Daoy (cell line): ENCODE measurements at regions not wholly inside any gene's neighbourhood (a gene's known extent, or its start where the extent isn't known, plus 50 kb on each side); places are given as distances from the start of the nearest gene placed in this dataset.

Experiments used
- DNase-seq: peaks from one replicate; pipeline ENCODE4 v3.0.0-alpha.2; 2015; ENCODE audit warnings: low read depth

- no peak for DNase-seq
Observed at GRCh38 chr12:84603484-84604248, 308.9 kb downstream of the SLC6A15 start.

DNA sequence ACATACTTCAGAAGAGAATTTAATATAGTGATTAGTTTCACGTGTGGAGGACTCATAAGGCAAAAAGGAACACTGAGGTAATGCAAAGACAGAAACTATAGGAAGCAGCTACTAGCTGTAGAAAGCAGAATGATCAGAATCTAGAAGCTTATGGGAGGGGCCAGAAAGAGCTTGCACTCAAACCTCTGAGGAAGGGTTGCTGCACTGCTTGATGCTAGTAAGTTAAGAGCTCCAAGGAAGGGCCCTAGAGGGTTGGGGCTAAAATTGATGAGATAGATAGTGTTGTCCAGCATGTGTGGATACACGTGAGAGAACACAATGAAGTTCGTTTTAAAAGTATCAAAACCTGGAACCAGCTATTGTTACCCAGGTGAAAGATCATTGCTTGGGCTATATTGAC is 311.1 kb downstream of the SLC6A15 start:
- no peak for DNase-seq

DNA sequence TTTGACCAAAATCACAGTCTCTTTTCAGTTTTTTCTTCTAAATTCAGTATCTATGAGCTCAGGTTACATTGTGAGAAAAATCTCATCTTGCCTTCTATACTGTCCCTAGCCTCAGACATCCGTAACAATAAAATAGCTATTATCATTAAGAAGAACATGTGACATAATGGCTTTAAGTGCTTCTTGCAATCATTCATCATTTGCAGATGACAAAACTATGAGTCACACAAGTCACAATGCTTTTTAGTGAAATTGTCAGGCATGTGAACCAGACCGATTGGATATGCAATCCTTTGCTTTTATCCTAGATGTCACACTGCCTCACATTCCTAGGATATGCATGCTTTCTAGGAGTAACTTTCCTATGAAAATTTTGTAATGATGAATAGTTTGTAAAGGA is 313.1 kb downstream of the SLC6A15 start:
- peak; percentile 13 for DNase-seq

- DNase-seq: no peak
Observed at GRCh38 chr12:84596266-84596665, 316.3 kb downstream of the SLC6A15 start.

- no peak for DNase-seq
Observed at GRCh38 chr12:84594157-84594556, 318.4 kb downstream of the SLC6A15 start.

DNA sequence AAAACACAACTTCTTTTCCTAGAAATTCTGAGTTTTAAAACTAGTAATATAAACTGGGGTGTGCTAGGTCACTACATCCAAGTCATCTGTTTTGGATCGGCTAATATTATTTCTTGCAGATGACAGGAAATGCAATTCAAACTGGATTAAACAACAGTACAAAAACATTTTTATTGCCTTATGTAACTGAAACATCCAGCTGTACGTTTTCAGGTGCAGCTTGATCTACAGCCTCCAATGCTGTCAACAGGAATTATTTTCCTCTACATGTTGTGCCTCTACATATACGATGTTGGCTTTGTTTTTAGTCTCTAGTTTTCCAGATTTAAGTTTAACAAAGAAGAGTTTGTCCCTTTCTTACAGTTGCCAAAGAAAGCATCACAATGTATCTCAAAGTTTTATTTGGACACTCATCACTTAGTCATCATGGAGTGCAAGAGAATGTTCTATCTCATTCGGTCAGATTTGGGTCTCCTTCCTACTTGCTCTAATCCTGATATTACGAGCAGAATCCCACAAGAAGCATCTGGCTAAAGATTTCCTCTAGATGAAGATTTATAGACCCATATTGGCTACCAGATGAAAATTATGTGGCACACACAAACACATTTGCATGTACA is 326.7 kb downstream of the SLC6A15 start:
- DNase-seq: no peak

DNA sequence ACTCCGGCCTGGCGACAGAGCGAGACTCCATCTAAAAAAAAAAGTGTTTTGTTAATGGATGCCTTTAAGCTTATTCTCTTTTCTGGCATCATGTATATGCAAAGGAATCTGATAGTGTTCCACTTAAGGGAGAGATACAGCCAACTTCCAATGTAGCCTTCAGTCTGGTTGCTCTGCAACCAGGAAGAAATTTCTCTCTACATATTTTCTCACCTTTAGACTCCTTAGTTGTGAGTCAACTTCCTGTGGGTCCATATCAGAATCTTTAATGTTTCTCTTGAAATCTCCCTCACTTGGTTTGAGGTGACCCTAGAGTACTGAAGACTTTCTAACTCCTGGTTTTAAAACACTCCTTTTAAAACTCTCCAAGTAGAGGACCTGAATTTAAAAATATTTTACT is 340.4 kb downstream of the SLC6A15 start:
- no peak for DNase-seq

GRCh38 chr12:84562331-84562730 is 350.3 kb downstream of the SLC6A15 start:
- DNase-seq: no peak

DNA sequence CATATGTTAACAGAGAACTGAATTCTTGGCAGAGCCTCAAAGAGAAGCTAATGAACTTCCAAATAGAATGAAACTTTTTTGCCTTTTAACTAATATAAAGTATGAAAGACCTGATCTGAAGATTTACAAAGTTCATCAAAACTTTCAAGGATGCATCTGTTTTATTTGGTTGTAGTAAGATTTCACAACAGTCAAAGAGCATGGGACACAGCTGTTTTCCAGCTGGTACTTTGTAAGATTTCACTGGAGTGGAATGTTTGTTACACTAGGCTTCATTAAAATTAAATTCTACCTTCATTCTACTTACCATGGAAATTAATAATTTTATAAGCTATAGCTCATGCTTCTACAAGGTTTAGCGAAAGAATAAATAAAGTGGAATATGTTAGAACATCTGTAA is 351.2 kb downstream of the SLC6A15 start:
- DNase-seq: no peak

DNA sequence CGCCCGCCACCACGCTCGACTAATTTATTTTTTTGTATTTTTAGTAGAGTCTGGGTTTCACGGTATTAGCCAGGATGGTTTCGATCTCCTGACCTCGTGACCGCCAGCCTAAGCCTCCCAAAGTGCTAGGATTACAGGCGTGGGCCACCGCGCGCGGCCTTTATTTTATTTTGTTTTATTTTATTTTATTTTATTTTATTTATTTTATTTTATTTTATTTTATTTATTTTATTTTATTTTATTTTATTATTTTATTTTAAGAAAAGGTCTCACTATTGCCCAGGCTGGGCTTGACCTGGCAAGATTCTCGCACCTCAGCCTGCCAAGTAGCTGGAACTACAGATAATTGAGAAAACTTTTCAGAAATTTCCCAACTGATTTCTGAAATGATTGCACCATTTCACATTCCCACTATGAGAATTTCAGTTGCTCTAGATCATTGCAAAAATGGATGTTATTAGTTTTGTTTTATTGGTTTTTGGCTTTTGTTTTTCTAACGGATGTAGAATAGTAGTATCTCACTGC is 358.3 kb downstream of the SLC6A15 start:
- DNase-seq: no peak

DNA sequence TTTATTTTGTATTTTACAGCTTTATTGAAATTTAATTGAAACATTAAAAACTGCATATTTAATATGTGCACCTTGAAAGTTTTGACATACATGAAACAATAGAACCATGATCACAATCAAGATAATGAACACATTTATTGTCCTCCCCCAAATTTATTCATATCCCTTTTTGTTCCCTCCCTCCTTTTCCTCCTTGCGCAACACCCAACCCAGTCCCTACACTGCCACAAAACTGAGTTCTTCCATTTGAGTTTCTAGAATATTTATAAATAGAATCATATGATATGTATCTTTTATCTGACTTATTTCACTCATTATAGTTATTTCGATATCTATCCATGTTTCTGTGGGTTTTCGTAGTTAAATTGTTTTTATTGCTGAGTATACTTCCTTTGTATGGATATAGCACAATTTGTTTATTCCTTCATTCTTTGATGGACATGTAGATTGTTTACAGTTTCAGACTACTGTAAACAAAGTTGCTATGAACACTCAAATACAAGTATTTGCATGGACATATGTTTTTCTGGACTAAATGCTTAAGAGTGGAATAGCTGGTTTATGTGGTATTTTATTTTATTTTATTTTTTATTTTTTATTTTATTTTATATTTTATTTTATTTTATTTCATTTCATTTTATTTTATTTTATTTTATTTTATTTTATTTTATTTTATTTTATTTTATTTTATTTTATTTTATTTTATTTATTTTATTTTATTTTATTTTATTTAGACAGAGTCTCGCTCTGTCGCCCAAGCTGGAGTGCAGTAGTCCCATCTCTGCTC is 359.1 kb downstream of the SLC6A15 start:
- no peak for DNase-seq

DNA sequence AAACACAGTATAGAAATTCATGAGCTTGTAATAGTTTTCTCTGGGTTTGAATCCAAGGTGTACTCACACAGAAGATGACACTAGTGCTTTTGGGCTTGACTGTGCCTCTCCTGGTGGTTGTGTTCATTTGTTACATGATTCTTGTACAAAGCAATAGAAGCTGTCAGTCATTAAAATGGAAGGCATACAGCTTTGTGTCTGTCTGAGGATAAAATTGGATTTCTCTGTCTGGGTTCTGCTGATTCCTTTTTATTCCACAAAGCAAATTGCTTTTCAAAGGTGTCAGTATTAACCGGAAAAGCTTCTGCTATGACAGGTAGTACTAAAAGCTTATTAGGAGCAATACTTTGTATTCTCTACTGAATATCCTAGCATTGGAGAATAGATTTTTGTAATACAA is 361.2 kb downstream of the SLC6A15 start:
- no peak for DNase-seq

DNA sequence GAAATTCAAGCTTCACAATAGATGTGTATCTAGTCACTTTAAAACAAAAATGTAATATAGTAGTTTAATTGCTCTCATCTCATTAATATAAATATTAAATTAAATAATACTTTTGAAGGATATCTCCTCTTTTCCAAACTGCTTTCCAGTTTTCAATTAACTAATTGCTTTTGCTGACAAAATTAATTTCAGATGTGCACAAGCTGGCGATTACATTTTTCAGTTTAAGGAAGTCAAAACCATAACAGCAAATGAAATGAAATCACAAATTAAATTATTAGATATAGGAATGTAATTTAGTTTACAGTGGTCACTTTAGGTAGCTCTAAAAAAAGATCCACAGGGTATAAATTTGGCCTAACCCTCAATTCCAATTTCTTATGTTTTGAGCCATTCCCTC is 362.1 kb downstream of the SLC6A15 start:
- no peak for DNase-seq

GRCh38 chr12:84542289-84542688 is 370.3 kb downstream of the SLC6A15 start:
- no peak for DNase-seq

DNA sequence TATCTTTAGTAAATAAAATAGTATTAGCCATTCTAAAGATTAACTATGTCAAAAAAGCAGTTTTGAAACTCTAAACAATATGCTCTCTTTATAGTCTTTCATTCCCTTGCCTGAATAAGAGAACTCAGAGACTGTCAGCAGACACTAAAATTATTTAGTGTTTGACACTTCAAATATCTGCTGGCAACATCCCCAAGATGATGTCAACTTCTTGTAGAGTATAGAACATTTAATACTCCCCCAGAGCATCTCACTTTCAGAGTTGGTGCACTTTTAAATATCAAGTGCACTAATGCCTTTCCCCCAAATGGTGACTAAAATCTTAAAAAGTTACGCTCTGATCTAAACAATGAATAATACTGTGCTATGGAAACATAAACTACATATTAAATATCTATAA is 374.9 kb downstream of the SLC6A15 start:
- DNase-seq: no peak

DNA sequence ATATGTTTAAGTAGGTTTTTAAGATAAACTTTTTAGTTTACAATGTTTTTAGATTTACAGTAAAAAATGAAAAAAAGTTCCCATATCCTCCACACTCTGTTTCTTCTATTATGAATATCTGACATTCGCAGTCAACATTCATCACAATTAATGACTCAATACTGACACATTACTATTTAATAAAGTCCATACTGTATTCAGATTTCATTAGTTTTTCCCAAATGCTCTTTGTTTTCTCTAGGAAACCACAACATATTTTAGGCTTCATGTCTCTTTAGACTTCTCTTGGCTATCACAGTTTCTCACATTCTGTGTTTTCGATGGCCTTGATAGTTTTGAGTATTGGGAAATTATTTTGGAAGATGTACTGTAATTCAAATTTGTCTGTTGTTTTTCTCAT is 399.8 kb downstream of the SLC6A15 start:
- DNase-seq: no peak

- DNase-seq: no peak
Observed at GRCh38 chr12:84508851-84509260, 403.7 kb downstream of the SLC6A15 start.

DNA sequence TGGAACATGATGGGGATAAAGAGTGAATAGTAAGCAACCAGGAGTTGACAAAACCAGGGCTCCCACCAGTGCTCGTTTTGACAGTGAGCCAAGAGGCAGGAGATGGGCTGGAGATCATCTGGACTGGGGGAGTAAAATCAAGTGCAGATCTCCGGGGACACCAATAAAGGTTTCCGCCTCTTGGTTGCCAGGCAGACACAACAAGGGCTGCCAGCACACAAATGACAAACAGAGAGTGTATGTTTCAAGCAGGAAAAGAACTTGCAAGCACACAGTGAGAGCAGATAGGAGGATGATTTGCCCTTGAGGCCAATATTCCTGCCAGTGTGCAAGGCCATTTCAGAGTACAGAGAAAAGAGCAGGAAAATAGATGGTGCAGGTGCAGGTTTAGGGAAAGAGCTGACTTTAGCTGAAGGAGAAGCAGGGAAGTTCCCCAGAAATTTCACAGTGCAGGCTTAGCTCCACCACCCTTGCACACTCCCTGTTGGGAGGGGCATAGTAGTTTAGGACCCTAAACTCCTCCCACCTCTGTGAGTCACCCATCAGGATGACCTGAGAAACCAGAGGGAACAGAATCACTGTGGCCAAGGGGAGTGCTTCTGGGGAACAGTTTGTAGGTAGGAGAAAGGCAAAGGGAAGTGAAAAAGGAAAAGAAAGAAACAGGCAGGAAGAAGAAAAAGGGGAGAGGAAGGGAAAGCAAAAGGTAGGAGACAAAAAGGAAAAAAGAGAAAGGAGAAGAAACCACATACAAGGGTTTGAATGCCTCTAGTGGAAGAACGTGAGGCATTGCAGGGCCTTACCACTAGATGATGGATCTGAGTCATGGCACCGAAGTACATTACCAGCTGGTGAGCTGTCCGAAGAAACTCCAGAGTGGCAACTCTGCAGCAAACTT is 404.4 kb downstream of the SLC6A15 start:
- peak; percentile 50 for DNase-seq

- DNase-seq: no peak
Observed at GRCh38 chr12:84506282-84506681, 406.3 kb downstream of the SLC6A15 start.

GRCh38 chr12:84502907-84503787 is 409.5 kb downstream of the SLC6A15 start:
- peak; percentile 11 for DNase-seq
